ENCODE measurements at regions not wholly inside any gene's neighbourhood (a gene's known extent, or its start where the extent isn't known, plus 50 kb on each side); places are given as distances from the start of the nearest gene placed in this dataset.

GRCh38 chr2:109690822-109691541 lies 76.8 kb downstream of the SOWAHC start:
- peaks cover 16% of the 10 kb centered on the region; the same call in 2 of the 3 replicates for H3K4me1 Mint-ChIP-seq
- H3K27ac ChIP-seq (ENCODE audit: low read depth): no peak overlapping the region
- TF ChIP-seq CREB1 (CRISPR knock-in tag; IDR thresholded peaks at IDR 0.05; ENCODE audit: low read depth) (no peak), ZNF331 (CRISPR knock-in tag; IDR thresholded peaks at IDR 0.05; ENCODE audit: low read depth) (no peak), STAT1 (IDR thresholded peaks at IDR 0.05; ENCODE audit: unreplicated experiment) (no peak), POLR2AphosphoS5 (IDR thresholded peaks at IDR 0.05; ENCODE audit: low read depth) (no peak), EZH2 (IDR thresholded peaks at IDR 0.05; ENCODE audit: low read depth, unreplicated experiment) (no peak), CTCF (conservative IDR thresholded peaks at IDR 0.05; ENCODE audit: low read depth in 2 of 2) (no peak), EZH2phosphoT487 (IDR thresholded peaks at IDR 0.05; ENCODE audit: unreplicated experiment) (no peak), ETS1 (IDR thresholded peaks at IDR 0.05) (no peak), JUNB (IDR thresholded peaks at IDR 0.05; ENCODE audit: unreplicated experiment) (no peak), NANOG (IDR thresholded peaks at IDR 0.05; ENCODE audit: borderline replicate concordance) (no peak), ZNF462 (CRISPR knock-in tag; IDR thresholded peaks at IDR 0.05) (no peak), ZNF114 (CRISPR knock-in tag; IDR thresholded peaks at IDR 0.05) (no peak), REST (IDR thresholded peaks at IDR 0.05; ENCODE audit: unreplicated experiment) (no peak)
- no peak overlapping the region for H3K4me3 ChIP-seq
- ATAC-seq (no peak), DNase-seq (ENCODE audit: low spot score) (no peak)
- H3K4me1 ChIP-seq (ENCODE audit: insufficient read depth): no peaks in the 10 kb centered on the region
- no peaks in the 10 kb centered on the region for H3K27me3 ChIP-seq (ENCODE audit: insufficient read depth)
- no peaks in the 10 kb centered on the region for H3F3A ChIP-seq (replicated peaks; ENCODE audit: low read depth)
- H3K36me3 ChIP-seq (ENCODE audit: insufficient read depth): no peaks in the 10 kb centered on the region
- no peaks in the 10 kb centered on the region for H3K79me2 ChIP-seq (replicated peaks; ENCODE audit: insufficient read depth)
- H3K27me3 Mint-ChIP-seq (ENCODE audit: insufficient read depth, low read depth, poor library complexity): peaks cover 9% of the 10 kb centered on the region
- H4K20me1 ChIP-seq (replicated peaks; ENCODE audit: insufficient read depth): no peaks in the 10 kb centered on the region
- no peaks in the 10 kb centered on the region for H3K9me3 Mint-ChIP-seq
- no peak overlapping the region for H2AFZ ChIP-seq
- H3K27ac Mint-ChIP-seq: no peak overlapping the region
- H3K36me3 Mint-ChIP-seq (ENCODE audit: low read depth): no peaks in the 10 kb centered on the region
- no peaks in the 10 kb centered on the region for H3K9me2 ChIP-seq (ENCODE audit: insufficient read depth)
- H3K4me2 ChIP-seq: no peak overlapping the region
- H3K4me3 Mint-ChIP-seq: no peak overlapping the region
